DMS79 (cell line): ENCODE measurements at regions not wholly inside any gene's neighbourhood (a gene's known extent, or its start where the extent isn't known, plus 50 kb on each side); places are given as distances from the start of the nearest gene placed in this dataset.
A peak's percentile ranks its signal among the peaks of the same experiment; 100 is the strongest.
"Not testable (repeated sequence)": the region's sequence is repeated elsewhere in the genome, so short reads cannot be mapped to it uniquely, and the experiment has no call there.

Experiments used
- DNase-seq: peaks from one replicate; lab custom pipeline; 2025; lab: John Stamatoyannopoulos, UW

GRCh38 chr7:156515911-156516790, 124.4 kb upstream of the RNF32 start:
- DNase-seq: no peak

GRCh38 chr7:156514851-156515250, 125.7 kb upstream of the RNF32 start:
- DNase-seq: no peak

GRCh38 chr7:156511426-156511825, 129.1 kb upstream of the RNF32 start:
- DNase-seq: no peak

- no peak for DNase-seq
Measured at GRCh38 chr7:156510966-156511365, 129.6 kb upstream of the RNF32 start.

- no peak for DNase-seq
Measured at GRCh38 chr7:156509216-156509615, 131.4 kb upstream of the RNF32 start.

DNA sequence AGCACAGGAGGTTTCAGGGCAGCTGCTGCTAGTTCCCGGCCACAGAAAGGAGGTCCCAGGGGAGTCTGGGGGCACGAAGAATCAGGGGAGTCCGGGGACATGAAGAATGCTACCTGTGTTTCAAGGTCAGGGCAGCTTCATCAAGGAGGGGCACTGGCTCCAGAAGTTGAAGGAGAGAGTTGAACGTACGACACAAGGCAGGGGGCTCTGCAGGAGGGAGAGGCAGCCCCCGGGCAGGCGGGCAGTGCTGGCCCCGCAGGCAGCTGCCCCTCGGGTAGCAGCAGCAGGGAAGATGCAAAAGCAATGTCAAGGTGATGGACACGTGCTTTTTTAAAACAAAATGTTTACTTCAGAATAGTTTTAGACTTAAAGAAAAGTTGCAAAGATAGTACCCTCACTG, 134.7 kb upstream of the RNF32 start:
- no peak for DNase-seq

DNA sequence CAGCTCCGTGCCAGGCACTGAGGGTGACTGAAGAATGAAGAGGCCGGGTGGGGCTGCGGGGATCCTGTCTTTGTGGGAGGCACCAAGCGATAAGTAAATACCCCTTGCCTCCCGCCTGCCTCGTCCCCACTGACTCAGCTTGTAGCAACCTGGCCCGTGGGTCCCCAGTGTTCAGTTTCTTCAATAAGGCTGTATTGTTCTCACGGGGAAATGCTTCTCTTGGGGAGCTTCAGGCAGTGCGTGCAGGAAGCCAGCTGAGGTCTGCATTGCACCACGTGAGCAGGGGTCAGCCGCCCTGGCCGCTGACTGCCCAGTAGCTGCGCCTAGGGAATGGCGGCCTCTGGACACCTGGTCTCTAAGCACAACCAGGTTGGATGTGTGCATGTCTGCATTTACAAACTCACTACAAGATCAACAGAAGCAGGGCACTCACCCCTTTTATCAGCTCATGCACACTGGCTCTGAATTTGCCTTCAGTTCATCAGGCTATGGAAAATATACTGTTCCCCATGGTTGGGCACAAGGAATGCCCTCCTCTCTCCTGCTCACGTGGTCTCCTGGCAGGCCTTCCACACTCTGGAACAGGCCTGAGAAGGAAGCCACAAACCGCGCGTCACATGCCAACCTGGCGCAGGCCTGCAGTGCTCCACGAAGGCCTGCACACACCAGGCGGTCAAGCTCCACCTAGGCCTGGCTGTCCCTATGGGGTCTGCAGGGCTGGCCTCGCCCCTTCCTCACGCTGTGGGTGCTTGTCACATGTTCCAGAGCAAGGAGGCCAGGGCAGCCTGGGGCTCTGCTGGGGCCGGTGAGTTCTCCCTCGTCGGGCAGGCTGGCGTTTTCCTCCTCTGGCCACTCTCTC, 135.7 kb upstream of the RNF32 start:
- DNase-seq: no peak

DNA sequence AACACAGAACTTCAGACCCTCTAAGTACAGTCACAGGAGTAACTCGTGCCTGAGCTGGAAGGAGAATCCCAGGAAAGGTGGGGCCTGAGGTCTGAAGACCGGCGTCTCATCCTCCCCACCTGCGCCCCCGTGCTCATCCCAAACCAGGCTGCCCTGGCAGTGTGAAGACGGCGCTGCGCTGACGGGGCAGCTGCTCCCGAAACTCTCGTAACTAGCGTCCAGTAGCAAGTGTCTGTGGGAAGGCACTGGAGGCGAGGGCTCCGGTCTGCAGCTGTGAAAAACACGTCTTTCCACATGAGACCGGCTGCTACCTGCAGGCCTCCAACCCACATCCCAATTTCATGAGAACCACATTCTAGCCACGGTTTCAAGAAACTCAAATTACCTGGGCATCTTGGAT, 136.6 kb upstream of the RNF32 start:
- DNase-seq: no peak

DNA sequence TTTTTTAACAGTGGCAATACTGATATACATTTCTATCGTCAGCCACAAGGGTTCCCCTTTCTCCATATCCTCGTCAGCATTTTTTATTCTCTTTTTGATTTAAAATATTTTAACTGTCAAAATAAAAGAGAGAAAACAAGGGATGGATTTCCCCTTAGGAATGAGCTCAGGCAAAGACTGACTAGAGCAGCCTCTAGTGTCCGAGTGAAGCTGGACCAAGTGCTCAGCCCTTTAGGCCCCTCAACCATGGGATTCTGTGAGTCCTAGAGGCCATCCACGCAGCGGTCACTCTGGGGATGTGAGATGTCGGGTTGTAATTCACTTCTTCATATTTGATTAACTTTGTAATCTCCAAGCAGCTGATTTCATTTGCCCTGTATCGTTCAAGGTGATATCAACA, 137.4 kb upstream of the RNF32 start:
- no peak for DNase-seq

DNA sequence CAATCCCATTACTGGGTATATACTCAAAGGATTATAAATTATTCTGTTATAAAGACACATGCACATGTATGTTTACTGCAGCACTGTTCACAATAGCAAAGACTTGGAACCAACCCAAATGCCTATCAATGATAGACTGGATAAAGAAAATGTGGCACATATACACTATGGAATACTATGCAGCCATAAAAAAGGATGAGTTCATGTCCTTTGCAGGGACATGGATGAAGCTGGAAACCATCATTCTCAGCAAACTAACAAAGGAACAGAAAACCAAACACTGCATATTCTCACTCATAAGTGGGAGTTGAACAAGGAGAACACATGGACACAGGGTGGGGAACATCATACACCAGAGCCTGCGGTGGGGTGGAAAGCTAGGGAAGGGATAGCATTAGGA, 138.8 kb upstream of the RNF32 start:
- not testable (repeated sequence) for DNase-seq

GRCh38 chr7:156499247-156499881, 141.2 kb upstream of the RNF32 start:
- DNase-seq: no peak

DNA sequence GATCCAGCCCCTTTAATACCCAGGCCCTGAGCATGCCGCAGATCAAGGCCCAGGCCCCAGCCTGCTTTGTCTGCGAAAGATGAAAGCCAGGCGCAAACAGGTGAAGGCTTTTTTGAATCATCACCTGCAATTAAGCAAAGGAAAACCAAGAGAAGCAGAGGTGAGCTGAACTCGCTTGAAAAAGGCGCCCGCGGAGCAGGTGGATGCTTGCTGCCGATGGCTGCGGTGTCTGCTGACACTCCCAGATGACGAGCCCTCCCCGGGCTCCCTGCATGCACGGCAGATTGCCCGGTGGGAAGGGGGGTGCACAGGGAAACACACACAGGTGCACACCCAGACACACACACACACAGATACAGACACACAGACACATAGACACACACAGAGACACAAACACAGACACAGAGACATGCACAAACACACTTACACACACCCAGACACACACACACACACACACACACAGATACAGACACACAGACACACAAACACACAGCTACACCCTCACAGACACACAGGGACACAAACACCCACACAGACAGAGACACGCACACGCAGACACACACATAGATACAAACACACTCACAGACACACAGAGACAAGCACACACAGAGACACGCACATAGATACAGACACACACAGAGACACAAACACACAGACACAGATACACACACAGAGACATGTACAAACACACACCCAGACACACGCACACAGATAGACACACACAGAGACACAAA, 142.6 kb upstream of the RNF32 start:
- DNase-seq: no peak

DNA sequence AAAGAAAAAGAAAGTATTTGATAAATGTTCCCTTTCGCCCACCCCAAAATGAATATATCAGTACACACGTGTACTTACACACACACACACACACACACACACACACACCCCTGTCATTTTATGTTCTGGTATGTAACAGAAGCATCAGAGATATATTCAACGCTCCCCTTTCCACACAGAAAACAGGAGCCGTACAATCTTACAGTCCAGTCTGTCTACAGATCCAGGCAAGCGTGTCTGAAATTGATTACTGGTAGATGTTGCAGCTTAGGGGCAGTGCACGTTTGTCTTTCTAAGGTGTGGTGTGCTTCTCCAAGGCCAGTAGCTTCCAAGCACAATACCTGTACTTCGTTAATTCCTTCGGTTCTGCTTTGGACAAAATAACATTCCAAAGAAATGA, 143.7 kb upstream of the RNF32 start:
- no peak for DNase-seq

- peak; percentile 80 for DNase-seq
Measured at GRCh38 chr7:156496363-156496769, 144.2 kb upstream of the RNF32 start.

DNA sequence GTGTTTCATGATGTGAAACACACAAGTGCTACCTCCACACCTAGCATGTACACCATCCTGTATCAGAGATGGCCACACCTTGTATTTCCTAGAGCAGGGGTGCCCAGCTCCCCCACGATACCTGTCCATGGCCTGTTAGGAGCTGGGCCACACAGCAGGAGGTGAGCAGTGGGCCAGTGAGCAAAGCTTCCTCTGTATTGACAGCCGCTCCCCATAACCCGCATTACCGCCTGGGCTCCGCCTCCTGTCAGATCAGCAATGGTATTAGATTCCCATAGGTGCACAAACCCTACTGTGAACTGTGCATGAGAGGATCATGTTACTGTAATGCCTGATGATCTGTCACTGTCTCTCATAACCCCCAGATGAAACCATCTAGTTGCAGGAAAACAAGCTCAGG, 145.6 kb upstream of the RNF32 start:
- DNase-seq: no peak

DNA sequence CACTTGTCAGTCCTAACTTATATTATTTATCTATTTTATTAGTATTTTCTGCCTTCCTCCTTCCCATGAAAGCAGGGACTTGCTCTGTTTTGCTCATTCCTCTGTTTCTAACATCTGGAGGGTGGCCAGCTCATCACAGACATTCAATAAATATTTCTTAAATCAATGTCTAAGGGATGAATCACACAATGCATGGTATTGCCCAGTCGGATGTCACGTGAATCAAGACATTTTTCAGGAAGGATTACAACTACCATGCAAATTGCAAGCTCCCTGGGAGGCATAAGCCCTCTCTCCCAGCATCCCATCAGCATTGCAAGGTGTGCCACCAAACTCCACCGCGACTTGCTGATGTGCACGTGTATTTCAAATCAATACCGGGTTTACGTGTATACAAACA, 146.6 kb upstream of the RNF32 start:
- DNase-seq: no peak

GRCh38 chr7:156492170-156492569, 148.4 kb upstream of the RNF32 start:
- DNase-seq: no peak

GRCh38 chr7:156491435-156491834, 149.1 kb upstream of the RNF32 start:
- DNase-seq: no peak

GRCh38 chr7:156490021-156490800, 150.4 kb upstream of the RNF32 start:
- DNase-seq: no peak

DNA sequence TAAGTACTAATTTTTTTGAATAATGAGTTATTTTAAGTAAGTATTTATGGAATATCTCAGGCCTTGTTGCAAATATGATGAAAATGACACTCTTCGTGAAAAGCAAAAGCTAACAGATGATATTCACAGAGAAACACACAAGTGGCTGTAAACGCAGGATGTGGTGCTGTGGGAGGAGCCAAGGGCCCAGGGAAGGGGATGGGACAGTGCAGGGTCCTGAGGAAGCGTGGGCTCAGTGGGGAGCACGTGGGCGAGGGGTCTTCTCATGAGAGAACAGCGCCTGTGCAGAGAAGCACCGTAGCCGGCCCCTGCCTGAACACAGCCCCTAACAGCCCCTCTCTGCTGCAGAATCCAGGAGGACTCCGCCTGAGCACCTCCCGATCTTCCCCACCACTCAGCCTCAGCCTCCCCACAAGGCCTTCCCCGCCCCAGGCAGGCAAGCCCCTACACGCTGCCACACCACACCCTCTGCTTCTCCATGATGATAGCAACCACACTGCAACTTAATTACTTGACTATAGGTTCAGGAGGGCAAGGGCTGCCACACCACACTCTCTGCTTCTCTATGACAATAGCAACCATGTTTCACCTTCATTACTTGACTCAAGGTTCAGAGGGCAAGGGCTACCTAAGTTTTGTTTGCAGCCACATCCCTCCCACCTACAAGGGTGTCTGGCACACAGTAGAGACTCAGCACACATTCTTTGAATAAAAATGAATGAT, 152.6 kb upstream of the RNF32 start:
- no peak for DNase-seq
